Stimulated activated effector memory CD8-positive, alpha-beta T cell treated with anti-CD3 and anti-CD28 coated beads, Interleukin-12 subunit alpha, Interleukin-12 subunit beta, amount 100 ng/mL, for 72 hours (primary cell): ENCODE measurements at regions not wholly inside any gene's neighbourhood (a gene's known extent, or its start where the extent isn't known, plus 50 kb on each side); places are given as distances from the start of the nearest gene placed in this dataset.
"Not testable (repeated sequence)": the region's sequence is repeated elsewhere in the genome, so short reads cannot be mapped to it uniquely, and the experiment has no call there.

Experiments
- ATAC-seq: fragments of 150-1000 bp; cut with Tn5 transposase; 2 replicates; pipeline ENCODE4 v1.10.0; 2021
- DNase-seq, 2 donors: peaks; one replicate each; pipeline ENCODE4 v3.0.0; 2021 to 2022; ENCODE audit warnings: low spot score in 2 of 2
- H3K27ac Mint-ChIP-seq: one replicate; pipeline ENCODE4 v1.8.0; 2022; ENCODE audit warnings: mild to moderate bottlenecking, mixed read lengths
- H3K36me3 Mint-ChIP-seq: one replicate; pipeline ENCODE4 v1.8.0; 2022; ENCODE audit warnings: mild to moderate bottlenecking, mixed read lengths
- H3K4me1 Mint-ChIP-seq: one replicate; pipeline ENCODE4 v1.8.0; 2022; ENCODE audit warnings: mixed read lengths
- H3K4me3 Mint-ChIP-seq: one replicate; pipeline ENCODE4 v1.8.0; 2022; ENCODE audit warnings: mild to moderate bottlenecking, mixed read lengths
- H3K9me3 Mint-ChIP-seq: one replicate; pipeline ENCODE4 v1.8.0; 2022; ENCODE audit warnings: mixed read lengths

DNA sequence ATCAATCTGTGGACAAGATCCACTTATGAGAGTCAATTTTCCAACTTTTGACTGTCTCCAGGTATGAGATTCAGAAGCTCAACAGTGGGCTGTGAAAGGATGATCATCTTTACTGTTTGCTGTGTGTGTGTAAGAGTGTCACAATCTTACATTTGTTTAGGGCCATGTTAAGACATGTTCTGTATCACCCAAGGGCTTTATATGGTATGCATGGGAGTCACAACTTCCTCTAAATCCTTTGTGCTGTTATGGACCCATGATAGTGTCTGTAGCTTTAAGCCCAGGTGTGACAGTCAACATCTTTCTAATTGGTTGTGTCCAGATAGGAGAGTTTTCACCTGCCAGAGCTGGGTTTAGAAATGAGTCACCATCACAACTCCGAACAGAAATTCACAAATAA, 70.2 kb downstream of the ZNF726 start:
- H3K9me3 Mint-ChIP-seq, H3K27ac Mint-ChIP-seq: not testable (repeated sequence)

DNA sequence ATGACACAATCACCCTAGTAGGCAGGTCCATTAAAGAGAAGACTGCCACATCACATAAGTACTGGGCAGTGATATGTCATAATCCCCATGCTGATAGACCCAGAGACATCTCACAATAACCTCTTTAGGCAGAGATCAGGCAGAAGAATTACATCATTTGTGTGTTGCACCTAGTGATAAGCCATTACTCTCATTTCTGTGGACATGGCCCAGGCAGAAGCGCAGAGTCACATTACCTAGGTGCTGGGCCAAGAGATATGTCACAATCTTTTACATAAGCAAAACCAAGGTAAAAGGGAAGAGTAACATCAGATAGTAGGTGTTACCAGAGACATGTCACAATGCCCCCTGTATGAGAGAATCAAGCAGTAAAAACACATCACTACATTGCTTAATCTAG, 71.9 kb downstream of the ZNF726 start:
- no peak overlapping the region for H3K4me3 Mint-ChIP-seq
- no peaks in the 10 kb centered on the region for H3K9me3 Mint-ChIP-seq
- H3K27ac Mint-ChIP-seq, result no peak overlapping the region
- ATAC-seq (no peak), DNase-seq (no peak)
- H3K4me1 Mint-ChIP-seq, result peaks cover 3% of the 10 kb centered on the region
- H3K36me3 Mint-ChIP-seq, result no peaks in the 10 kb centered on the region

More for the DNA sequence above, 70.2 kb downstream of the ZNF726 start:
- not testable (repeated sequence) for H3K36me3 Mint-ChIP-seq, H3K4me1 Mint-ChIP-seq, DNase-seq, ATAC-seq, H3K4me3 Mint-ChIP-seq

DNA sequence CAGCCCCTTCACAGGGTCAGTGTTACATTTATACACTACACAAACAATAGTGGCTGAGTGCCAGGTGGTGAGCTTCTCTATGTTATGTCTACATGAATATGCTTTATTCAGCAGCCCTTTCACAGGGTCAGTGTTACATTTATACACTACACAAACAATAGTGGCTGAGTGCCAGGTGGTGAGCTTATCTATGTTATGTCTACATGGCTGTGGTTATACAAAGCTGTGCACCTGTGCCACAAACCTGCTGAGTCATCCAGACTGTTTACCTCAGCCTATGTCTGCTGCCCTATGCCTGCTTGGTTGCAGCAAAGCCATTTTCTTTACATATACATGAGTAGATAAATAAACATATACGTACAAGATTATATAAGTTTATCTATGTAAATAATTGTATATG, 76.5 kb downstream of the ZNF726 start:
- Mint-ChIP-seq H3K36me3 (no peaks in the 10 kb centered on the region), H3K27ac (no peak overlapping the region), H3K4me1 (peaks cover 6% of the 10 kb centered on the region), H3K4me3 (no peak overlapping the region), H3K9me3 (peaks cover 11% of the 10 kb centered on the region)
- ATAC-seq (peak; percentile 61), DNase-seq (no peak)

DNA sequence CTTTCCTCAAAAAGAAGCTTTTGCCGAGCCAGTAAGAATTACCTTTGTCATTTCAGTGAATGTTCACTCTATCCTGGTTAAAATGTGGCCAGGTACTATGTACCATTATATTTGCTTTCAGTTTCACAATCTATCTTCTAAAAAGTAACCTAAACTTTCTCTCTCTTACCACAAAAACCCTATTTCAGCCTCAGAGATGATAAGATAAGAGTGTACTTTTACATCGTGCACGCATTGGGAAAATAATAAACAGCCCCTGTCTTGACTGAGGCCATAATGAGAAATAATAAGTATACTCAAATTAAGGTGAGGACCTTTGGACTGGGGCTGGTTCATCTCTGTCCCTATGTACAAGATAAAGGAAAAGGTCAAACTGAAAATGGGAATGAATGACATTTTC, 77.7 kb downstream of the ZNF726 start:
- Mint-ChIP-seq H3K9me3 (peaks cover 19% of the 10 kb centered on the region), H3K36me3 (no peaks in the 10 kb centered on the region), H3K4me1 (peaks cover 6% of the 10 kb centered on the region), H3K27ac (no peak overlapping the region), H3K4me3 (no peak overlapping the region)
- ATAC-seq (peak; percentile 61), DNase-seq (no peak)

DNA sequence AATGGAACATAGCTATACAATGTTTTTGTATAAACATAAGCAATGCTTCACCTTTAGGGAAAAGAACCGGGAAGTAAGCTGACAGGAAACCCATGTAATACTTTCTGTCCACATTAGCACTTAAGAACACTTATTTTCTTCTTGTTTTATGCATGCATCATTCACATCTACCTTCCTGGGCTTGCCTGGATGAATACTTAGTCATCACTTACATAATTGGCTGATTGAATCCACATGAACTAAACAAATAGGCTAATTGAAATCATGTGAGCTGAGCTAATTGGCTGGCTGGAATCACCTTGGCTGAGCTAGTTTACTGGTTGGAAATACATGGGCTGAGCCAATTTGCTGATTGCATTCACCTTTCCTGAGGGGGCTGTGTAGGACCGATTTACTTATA, 78.8 kb downstream of the ZNF726 start:
- Mint-ChIP-seq H3K27ac (no peak overlapping the region), H3K4me1 (peaks cover 6% of the 10 kb centered on the region), H3K9me3 (peaks cover 19% of the 10 kb centered on the region), H3K4me3 (no peak overlapping the region), H3K36me3 (no peaks in the 10 kb centered on the region)
- ATAC-seq (no peak), DNase-seq (no peak)

DNA sequence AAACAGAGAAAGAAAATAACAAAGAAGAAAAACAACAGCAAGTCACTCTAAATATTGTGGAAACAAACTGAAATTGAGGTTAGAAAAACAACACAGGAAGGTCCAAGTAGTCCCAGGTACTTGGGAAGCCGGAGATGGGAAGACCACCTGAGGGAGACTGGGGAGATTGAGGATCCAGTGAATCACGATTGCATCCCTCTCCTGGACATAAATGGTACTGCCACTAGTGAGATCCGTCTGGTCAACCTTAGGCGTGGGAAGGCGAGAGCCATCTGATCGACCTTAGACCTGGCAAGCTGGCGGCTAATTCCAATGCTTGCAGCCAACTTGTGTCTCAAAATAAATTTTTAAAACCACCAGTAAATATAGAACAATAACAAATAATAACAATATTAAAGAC, 81.9 kb downstream of the ZNF726 start:
- Mint-ChIP-seq H3K9me3 (peaks cover 19% of the 10 kb centered on the region), H3K4me3 (no peak overlapping the region), H3K27ac (no peak overlapping the region), H3K36me3 (no peaks in the 10 kb centered on the region), H3K4me1 (peaks cover 4% of the 10 kb centered on the region)
- ATAC-seq (no peak), DNase-seq (no peak)

DNA sequence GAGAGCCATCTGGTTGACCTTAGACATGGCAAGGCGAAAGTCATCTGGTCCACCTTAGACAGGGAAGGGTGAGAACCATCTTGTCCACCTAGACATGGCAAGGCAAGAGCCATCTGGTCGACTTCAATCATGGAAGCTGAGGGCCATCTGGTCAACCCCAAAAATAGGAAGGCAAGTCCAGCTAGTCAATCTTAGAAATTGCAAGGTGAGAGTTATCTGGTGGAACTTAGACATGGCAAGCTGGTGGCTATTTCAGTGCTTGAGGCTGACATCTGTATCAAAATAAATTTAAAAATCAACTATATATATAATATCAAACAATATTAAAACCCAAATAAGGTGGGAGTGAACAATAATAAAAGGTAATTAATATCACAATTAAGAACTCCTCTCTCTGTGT, 83.9 kb downstream of the ZNF726 start:
- Mint-ChIP-seq H3K27ac (no peak overlapping the region), H3K4me3 (no peak overlapping the region), H3K4me1 (no peaks in the 10 kb centered on the region), H3K36me3 (no peaks in the 10 kb centered on the region), H3K9me3 (peaks cover 19% of the 10 kb centered on the region)
- ATAC-seq (no peak), DNase-seq (no peak)

DNA sequence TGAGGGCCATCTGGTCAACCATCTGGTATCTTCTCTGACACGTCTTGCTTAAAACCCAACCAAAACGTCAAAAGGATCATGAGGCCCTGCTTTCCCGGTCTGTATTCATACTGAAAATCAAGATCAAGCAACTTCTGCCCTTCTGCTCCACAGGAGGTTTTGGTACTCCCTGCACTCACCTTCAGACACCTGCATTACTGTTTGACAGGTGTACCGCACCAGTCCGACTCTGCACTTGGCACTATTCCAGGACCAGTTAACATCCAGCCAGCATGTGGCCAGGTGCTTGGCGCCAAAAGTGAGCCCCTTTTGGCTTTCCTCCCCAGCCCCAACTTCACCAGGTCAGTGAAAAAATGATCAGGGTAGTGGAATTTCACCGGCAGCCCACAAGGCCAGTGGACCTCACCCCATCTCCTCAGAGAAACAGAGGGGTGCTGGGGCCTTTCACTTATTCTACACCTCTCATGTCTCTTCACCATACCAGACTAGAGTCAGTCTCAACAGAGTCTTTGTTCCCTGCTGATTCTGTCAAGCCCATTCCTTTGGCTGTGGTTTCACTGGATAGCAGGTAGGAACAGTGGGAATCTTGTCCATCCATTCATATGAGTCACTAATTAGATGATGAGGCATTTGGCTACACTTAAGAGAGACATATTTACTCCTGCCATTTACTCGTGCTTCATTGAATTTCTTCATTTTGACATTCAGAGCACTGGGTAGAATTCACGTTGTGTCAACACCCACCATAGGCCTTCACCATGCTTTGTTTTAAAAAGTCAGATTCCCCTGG, 85.3 kb downstream of the ZNF726 start:
- DNase-seq, result no peak
- H3K27ac Mint-ChIP-seq, result no peak overlapping the region
- no peaks in the 10 kb centered on the region for H3K4me1 Mint-ChIP-seq
- no peak for ATAC-seq
- H3K4me3 Mint-ChIP-seq, result no peak overlapping the region
- no peaks in the 10 kb centered on the region for H3K36me3 Mint-ChIP-seq
- peaks cover 15% of the 10 kb centered on the region for H3K9me3 Mint-ChIP-seq

DNA sequence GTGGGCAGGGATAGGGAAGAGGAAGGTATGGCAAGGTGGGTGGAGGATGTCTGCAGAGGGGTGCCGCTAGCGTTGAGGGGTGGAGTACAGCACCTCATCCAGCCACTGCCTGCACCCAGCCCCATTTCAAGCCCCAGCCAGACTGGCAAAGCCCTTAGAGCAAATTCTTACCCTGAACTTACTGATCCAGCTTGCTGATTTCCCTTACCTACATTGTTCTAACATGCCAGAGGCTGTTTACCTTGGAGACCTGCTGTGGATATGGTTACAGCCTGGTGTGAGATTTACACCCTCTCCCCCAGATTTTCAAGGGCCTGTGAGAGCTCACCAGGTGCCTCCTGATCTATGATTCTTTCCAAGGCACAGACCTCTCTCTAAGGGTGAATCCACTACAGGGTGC, 86.0 kb downstream of the ZNF726 start:
- Mint-ChIP-seq H3K4me3 (no peak overlapping the region), H3K36me3 (no peaks in the 10 kb centered on the region), H3K4me1 (no peaks in the 10 kb centered on the region), H3K27ac (no peak overlapping the region), H3K9me3 (peaks cover 10% of the 10 kb centered on the region)
- no peak for ATAC-seq
- DNase-seq, result no peak

DNA sequence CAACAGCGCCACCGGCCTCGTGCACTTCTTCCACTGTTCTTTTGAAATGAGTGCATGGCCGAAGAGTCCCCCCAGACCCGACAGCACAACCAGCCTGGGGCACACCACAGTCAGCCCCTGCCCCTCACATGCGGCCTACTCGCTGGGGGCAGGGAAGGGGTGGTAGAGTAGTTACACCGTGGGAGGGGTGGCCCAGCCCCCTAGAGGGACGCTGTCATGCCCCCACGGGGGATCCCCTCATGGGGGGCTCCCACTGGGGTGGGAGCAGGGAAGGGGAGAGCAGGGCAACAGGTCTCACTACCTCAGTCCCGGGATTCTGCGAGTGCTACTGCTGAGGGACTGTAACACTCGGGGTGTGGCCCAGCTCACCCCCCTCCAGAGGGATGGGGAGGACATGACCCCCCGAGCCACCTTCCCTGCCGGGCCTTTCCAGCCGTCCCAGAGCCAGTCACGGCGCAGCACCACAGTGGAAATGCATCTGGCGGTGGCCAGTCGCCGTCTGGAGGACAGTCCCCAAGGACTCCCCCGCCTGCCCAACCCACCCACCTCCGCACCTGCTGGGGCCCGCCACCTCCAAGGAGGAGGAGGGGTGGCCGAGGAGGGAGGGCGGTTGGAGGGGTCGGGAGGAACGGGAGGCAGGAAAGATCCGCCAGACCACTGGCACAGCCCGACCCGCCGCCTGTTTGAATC, 84.6 kb upstream of the ZNF254 start:
- ATAC-seq (no peak), DNase-seq (no peak)
- Mint-ChIP-seq H3K36me3 (no peaks in the 10 kb centered on the region), H3K4me3 (no peak overlapping the region), H3K9me3 (no peaks in the 10 kb centered on the region), H3K27ac (no peak overlapping the region), H3K4me1 (no peaks in the 10 kb centered on the region)

DNA sequence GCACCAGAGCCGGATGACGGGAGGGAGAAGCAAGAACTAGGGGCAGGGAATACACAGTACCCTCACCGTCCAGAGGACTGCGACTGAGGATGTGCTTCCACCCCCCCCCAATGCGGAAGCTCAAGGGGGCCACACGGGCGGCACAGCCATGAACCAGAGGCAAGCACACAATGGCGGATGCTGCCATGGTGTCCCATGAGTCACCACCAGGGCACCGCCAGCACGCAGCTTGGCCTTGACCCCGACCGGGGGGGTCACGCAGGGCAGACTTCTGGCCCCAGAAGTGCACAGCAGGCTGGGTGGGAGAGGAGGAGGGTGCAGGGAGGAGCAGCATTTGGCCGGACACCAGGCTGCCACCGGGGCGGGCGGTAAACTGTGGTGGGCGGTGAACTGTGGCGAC, 83.5 kb upstream of the ZNF254 start:
- no peaks in the 10 kb centered on the region for H3K36me3 Mint-ChIP-seq
- H3K4me1 Mint-ChIP-seq, result no peaks in the 10 kb centered on the region
- ATAC-seq, result no peak
- no peak overlapping the region for H3K4me3 Mint-ChIP-seq
- H3K27ac Mint-ChIP-seq, result no peak overlapping the region
- no peaks in the 10 kb centered on the region for H3K9me3 Mint-ChIP-seq
- DNase-seq, result no peak

DNA sequence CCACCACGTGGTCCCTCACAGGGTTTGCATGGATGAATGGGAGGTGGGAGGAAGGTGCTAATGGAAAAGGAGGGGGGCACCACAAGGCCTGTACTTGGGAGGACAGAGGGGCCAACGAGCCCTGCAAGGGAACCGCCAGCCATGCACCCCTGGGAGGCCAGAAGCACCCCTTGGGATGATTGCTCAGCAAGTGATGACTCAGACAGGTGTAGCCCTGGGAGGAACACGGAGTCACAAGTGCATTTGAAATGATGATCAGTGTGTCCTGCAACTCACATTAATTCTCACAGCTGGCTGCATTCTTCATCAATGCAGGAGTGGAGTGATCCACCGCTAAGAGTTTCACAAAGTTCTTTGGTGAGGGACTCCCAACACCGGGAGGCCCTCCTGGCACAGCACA, 82.8 kb upstream of the ZNF254 start:
- no peak overlapping the region for H3K27ac Mint-ChIP-seq
- H3K36me3 Mint-ChIP-seq, result no peaks in the 10 kb centered on the region
- ATAC-seq, result no peak
- no peak overlapping the region for H3K4me3 Mint-ChIP-seq
- no peaks in the 10 kb centered on the region for H3K4me1 Mint-ChIP-seq
- no peak for DNase-seq
- no peaks in the 10 kb centered on the region for H3K9me3 Mint-ChIP-seq

DNA sequence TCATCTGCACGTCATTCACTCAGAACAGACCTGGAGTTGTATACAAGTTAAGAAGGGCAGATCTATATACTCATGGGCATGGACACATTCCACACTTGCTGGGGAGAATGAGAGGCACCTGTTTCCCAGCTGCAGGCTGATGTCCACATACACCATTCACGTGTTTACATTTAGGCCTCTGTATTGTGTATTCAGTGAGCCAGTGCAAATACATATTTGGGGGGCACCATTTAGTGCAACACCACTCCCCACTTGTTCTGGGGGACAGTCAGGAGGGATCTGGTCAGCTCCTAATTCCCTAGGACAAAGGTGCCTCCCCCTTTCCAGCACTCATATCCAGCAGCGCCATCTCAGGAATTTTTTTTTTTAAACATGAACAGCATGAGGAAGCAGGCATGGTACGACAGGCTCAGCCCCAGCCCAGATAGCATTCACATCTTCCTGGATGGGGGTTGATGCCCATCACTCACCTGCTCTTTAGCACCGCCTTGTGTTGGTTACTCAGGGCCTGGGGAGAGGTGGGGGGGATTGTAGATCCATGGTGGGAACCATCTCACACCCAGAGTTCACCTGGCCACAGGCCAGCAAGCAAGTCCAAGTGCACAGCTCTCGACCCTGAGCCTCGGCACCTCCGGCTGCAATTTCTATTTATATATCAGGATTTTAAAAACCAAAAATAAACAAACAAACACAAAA, 56.9 kb upstream of the ZNF254 start:
- Mint-ChIP-seq H3K4me3 (no peak overlapping the region), H3K27ac (peak overlapping the region; percentile 72), H3K9me3 (no peaks in the 10 kb centered on the region), H3K4me1 (peaks cover 24% of the 10 kb centered on the region), H3K36me3 (peaks cover 6% of the 10 kb centered on the region)
- no peak for ATAC-seq
- DNase-seq, result no peak

DNA sequence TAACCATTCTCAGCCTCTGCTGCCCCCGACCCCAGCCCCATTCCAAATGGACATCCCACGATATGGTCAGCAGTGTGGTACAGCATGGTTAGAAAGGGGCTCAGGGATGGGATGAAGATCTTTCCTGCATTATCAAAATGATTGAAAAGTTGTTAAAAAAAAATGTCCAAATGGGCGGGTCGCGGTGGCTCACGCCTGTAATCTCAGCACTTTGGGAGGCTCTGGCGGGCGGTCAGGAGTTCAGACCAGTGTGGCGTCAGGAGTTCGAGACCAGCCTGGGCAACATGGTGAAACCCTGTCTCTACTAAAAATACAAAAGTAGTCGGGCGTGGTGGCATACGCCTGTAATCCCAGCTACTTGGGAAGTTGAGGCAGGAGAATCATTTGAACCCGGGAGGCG, 54.3 kb upstream of the ZNF254 start:
- Mint-ChIP-seq H3K4me3 (peak overlapping the region; percentile 96), H3K36me3 (peaks cover 24% of the 10 kb centered on the region), H3K9me3 (no peaks in the 10 kb centered on the region), H3K4me1 (peaks cover 44% of the 10 kb centered on the region), H3K27ac (peak overlapping the region; percentile 98)
- ATAC-seq (no peak), DNase-seq (no peak)

DNA sequence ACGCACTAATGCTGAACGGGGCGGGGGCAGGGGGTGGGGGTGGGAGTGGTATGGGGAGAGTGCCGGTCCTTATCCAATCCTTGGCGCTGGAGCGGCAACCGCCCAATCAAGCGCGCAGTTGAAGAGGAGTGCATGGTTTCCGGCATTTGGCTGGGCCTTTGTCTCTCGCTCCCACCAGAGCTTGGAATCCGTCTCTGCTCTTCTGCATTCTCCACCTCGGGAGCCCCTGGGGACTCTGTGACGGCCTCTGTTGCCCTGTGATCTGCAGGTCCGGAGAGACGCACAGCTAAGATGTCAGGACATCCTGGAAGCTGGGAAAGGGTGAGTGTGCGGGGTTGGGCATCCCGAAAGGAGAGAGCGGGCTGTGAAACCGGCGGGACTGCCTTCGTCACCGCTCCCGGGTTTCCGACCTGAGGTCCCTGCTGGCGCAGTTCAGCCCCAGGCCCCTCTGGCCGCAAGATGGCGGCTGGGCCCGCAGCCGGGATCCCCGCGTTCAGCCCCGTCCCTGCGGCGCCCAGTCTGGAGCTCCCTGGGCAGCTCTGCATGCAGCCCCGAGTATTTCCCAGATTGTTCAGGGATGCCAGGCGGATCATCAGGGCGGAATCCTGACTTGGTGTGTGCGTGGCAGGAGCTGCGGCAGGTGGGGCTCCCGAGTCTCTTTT, 53.6 kb upstream of the ZNF254 start:
- Mint-ChIP-seq H3K27ac (peak overlapping the region; percentile 98), H3K4me1 (peaks cover 44% of the 10 kb centered on the region), H3K9me3 (no peaks in the 10 kb centered on the region), H3K36me3 (peaks cover 26% of the 10 kb centered on the region), H3K4me3 (peak overlapping the region; percentile 96)
- DNase-seq (peak; percentile 47 to 83), ATAC-seq (peak; percentile 98)
